ENCODE measurements at regions not wholly inside any gene's neighbourhood (a gene's known extent, or its start where the extent isn't known, plus 50 kb on each side); places are given as distances from the start of the nearest gene placed in this dataset.

DNA sequence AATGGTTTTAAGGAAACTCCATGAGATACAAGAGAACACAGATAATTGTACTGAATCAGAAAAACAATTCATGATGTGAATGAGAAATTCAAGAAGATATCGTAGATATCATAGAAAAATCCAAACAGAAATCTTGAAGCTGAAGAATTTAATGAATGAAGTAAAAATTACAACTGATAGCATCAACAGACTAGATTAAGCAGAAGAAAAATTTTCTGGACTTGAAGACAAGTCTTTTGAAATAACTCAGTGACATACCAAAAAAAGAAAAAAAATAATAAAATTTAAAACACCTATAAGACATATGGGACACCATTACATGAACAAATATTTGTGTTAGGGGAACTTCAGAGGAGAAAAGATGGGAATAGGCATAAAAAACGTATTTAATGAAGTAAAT is 122.8 kb upstream of the SYT10 start:
- intact Hi-C loops (cut with DNase I, micrococcal nuclease), result no loop called here
- H3K9me3 Mint-ChIP-seq, result peaks cover 14% of the 10 kb centered on the region
- ATAC-seq (ENCODE audit: poor library complexity), result no peak
- TF ChIP-seq, protein P1, sequence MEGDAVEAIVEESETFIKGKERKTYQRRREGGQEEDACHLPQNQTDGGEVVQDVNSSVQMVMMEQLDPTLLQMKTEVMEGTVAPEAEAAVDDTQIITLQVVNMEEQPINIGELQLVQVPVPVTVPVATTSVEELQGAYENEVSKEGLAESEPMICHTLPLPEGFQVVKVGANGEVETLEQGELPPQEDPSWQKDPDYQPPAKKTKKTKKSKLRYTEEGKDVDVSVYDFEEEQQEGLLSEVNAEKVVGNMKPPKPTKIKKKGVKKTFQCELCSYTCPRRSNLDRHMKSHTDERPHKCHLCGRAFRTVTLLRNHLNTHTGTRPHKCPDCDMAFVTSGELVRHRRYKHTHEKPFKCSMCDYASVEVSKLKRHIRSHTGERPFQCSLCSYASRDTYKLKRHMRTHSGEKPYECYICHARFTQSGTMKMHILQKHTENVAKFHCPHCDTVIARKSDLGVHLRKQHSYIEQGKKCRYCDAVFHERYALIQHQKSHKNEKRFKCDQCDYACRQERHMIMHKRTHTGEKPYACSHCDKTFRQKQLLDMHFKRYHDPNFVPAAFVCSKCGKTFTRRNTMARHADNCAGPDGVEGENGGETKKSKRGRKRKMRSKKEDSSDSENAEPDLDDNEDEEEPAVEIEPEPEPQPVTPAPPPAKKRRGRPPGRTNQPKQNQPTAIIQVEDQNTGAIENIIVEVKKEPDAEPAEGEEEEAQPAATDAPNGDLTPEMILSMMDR (IDR thresholded peaks at IDR 0.05), result no peak
- H3K4me3 ChIP-seq (ENCODE audit: low read length), result no peak overlapping the region
- ChIA-PET CTCF (no interaction called here), POLR2A (no interaction called here)
- no peaks in the 10 kb centered on the region for H3K27me3 Mint-ChIP-seq
- DNase-seq, result no peak
- H3K4me1 ChIP-seq (ENCODE audit: insufficient read depth, low read length), result no peaks in the 10 kb centered on the region
- no peak overlapping the region for H3K27ac Mint-ChIP-seq
- H3K4me3 Mint-ChIP-seq, result no peak overlapping the region
- H3K36me3 Mint-ChIP-seq (ENCODE audit: low read depth), result no peaks in the 10 kb centered on the region
- no peak overlapping the region for H3K27ac ChIP-seq (ENCODE audit: low read depth in 1 of 2, low read length in 2 of 2)
- H3K36me3 ChIP-seq (ENCODE audit: insufficient read depth, low read length), result no peaks in the 10 kb centered on the region
- H3K9me3 ChIP-seq (ENCODE audit: control insufficient read depth in 1 of 2, insufficient read depth in 1 of 2, low read length in 2 of 2), result peaks cover 7 to 9% of the 10 kb centered on the region in 2 experiments
- H3K4me1 Mint-ChIP-seq (ENCODE audit: low read depth), result no peaks in the 10 kb centered on the region
- H3K27me3 ChIP-seq (ENCODE audit: control insufficient read depth in 1 of 2, insufficient read depth in 2 of 2, low read length in 2 of 2), result no peaks in the 10 kb centered on the region

DNA sequence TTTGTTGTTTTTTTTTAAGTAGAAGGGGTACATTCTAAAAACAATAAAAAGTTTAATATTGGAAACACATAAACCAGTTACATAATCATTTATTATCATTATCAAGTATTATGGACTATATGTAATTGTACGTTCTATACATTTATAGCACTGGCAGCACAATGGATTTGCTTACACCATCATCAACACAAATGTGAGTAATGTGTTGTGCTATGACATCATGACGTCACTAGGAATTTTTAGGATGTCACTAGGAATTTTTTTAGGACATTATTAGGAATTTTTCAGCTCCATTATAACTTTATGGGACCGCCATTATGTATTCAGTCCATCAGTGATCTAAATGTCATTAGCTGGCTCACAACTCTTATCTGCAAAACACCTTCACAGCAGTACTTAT is 126.8 kb upstream of the SYT10 start:
- no peaks in the 10 kb centered on the region for H3K27me3 Mint-ChIP-seq
- no peak overlapping the region for H3K27ac Mint-ChIP-seq
- H3K9me3 ChIP-seq (ENCODE audit: control insufficient read depth in 1 of 2, insufficient read depth in 1 of 2, low read length in 2 of 2), result peaks cover 3 to 5% of the 10 kb centered on the region in 2 experiments
- H3K27me3 ChIP-seq (ENCODE audit: control insufficient read depth in 1 of 2, insufficient read depth in 2 of 2, low read length in 2 of 2), result no peaks in the 10 kb centered on the region
- H3K9me3 Mint-ChIP-seq, result peaks cover 13% of the 10 kb centered on the region
- ATAC-seq (ENCODE audit: poor library complexity), result no peak
- intact Hi-C loops (cut with DNase I, micrococcal nuclease), result no loop called here
- H3K4me1 Mint-ChIP-seq (ENCODE audit: low read depth), result no peaks in the 10 kb centered on the region
- H3K4me3 Mint-ChIP-seq, result no peak overlapping the region
- TF ChIP-seq, protein P1 (IDR thresholded peaks at IDR 0.05), result no peak
- H3K36me3 ChIP-seq (ENCODE audit: insufficient read depth, low read length), result no peaks in the 10 kb centered on the region
- CTCF ChIA-PET, result no interaction called here
- no peak overlapping the region for H3K27ac ChIP-seq (ENCODE audit: low read depth in 1 of 2, low read length in 2 of 2)
- POLR2A ChIA-PET, result no interaction called here
- H3K36me3 Mint-ChIP-seq (ENCODE audit: low read depth), result no peaks in the 10 kb centered on the region
- no peak overlapping the region for H3K4me3 ChIP-seq (ENCODE audit: low read length)
- DNase-seq, result no peak
- no peaks in the 10 kb centered on the region for H3K4me1 ChIP-seq (ENCODE audit: insufficient read depth, low read length)

DNA sequence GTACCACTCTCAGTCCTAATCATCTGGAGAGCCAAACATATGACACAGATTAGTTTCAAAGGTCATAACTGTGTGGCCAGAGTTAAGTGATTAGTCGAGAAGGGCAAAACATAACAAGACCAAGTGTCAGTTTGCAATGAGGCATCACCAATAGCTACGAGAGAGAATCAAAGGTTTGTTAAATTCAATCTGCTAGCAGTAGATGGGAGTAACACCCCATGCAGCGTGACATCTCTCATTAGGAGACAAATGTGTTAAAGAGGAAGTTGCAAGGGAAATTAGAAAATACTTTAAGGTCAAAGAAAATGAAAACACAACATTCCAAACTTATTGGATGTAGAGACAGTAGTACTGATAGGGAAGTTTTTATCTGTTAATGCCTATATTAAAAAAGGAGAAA is 135.7 kb upstream of the SYT10 start:
- Histone ChIP-seq H3K27me3 (ENCODE audit: control insufficient read depth in 1 of 2, insufficient read depth in 2 of 2, low read length in 2 of 2) (no peaks in the 10 kb centered on the region), H3K4me1 (ENCODE audit: insufficient read depth, low read length) (no peaks in the 10 kb centered on the region), H3K9me3 (ENCODE audit: control insufficient read depth in 1 of 2, insufficient read depth in 1 of 2, low read length in 2 of 2) (no peaks in the 10 kb centered on the region), H3K36me3 (ENCODE audit: insufficient read depth, low read length) (no peaks in the 10 kb centered on the region), H3K27ac (ENCODE audit: low read depth in 1 of 2, low read length in 2 of 2) (no peak overlapping the region), H3K4me3 (ENCODE audit: low read length) (no peak overlapping the region)
- Mint-ChIP-seq H3K36me3 (ENCODE audit: low read depth) (no peaks in the 10 kb centered on the region), H3K27ac (no peak overlapping the region), H3K4me1 (ENCODE audit: low read depth) (no peaks in the 10 kb centered on the region), H3K27me3 (no peaks in the 10 kb centered on the region), H3K9me3 (peaks cover 19% of the 10 kb centered on the region), H3K4me3 (no peak overlapping the region)
- ChIA-PET POLR2A (no interaction called here), CTCF (no interaction called here)
- ATAC-seq (ENCODE audit: poor library complexity) (no peak), DNase-seq (no peak)
- intact Hi-C loops (cut with DNase I, micrococcal nuclease), result loop anchor here in 1 of 2 experiments (5.0 kb wide), 1 partner anchor 52 kb away; no protein-coding TSS in a partner anchor
- TF ChIP-seq, protein P1 (IDR thresholded peaks at IDR 0.05), result no peak
